Mucosa of descending colon (tissue), 3 donors: ENCODE measurements at regions not wholly inside any gene's neighbourhood (a gene's known extent, or its start where the extent isn't known, plus 50 kb on each side); places are given as distances from the start of the nearest gene placed in this dataset.
"Not testable (repeated sequence)": the region's sequence is repeated elsewhere in the genome, so short reads cannot be mapped to it uniquely, and the experiment has no call there.

ENCODE experiments used
- ATAC-seq: fragments of 200-7000 bp; cut with Tn5 transposase; one replicate; pipeline ENCODE4 v1.9.1; 2020; ENCODE audit warnings: mild to moderate bottlenecking, moderate library complexity
- DNase-seq, 3 donors: peaks; one replicate each; pipeline ENCODE4 v3.0.0-alpha.2; 2020
- H3K36me3 ChIP-seq: fragments of 200-600 bp; one replicate; pipeline ENCODE4 v1.8.0; 2021; ENCODE audit warnings: low read depth, mild to moderate bottlenecking
- H3K4me1 ChIP-seq: fragments of 200-600 bp; one replicate; pipeline ENCODE4 v1.8.0; 2021; ENCODE audit warnings: low read depth, mild to moderate bottlenecking
- H3K4me3 ChIP-seq: fragments of 200-600 bp; one replicate; pipeline ENCODE4 v1.8.0; 2021; ENCODE audit warnings: mild to moderate bottlenecking
- H3K9me3 ChIP-seq: fragments of 200-600 bp; one replicate; pipeline ENCODE4 v1.8.0; 2021; ENCODE audit warnings: mild to moderate bottlenecking
- intact Hi-C, 2 donors: fragments of 100-400 bp; cut with DNase I in 1 of 2; cut with micrococcal nuclease in 1 of 2; formaldehyde crosslinking; loops; one replicate each; pipeline versions ENCODE4 v1.11.0 to v1.11.1; 2022; cut with DNase I, micrococcal nuclease
- TF ChIP-seq, protein P1 (sequence below): fragments of 200-600 bp; IDR thresholded peaks from one replicate; pipeline ENCODE4 v1.8.0; 2022; ENCODE audit warnings: antibody characterized with exemption, mild to moderate bottlenecking
- donor health status: DM: no; HTN: no; CAD: no; lungs with moderate emphysema.
- donor health status: DM: no; HTN: no; CAD: no.
- donor health status: DM: no; HTN: yes; CAD: no.

DNA sequence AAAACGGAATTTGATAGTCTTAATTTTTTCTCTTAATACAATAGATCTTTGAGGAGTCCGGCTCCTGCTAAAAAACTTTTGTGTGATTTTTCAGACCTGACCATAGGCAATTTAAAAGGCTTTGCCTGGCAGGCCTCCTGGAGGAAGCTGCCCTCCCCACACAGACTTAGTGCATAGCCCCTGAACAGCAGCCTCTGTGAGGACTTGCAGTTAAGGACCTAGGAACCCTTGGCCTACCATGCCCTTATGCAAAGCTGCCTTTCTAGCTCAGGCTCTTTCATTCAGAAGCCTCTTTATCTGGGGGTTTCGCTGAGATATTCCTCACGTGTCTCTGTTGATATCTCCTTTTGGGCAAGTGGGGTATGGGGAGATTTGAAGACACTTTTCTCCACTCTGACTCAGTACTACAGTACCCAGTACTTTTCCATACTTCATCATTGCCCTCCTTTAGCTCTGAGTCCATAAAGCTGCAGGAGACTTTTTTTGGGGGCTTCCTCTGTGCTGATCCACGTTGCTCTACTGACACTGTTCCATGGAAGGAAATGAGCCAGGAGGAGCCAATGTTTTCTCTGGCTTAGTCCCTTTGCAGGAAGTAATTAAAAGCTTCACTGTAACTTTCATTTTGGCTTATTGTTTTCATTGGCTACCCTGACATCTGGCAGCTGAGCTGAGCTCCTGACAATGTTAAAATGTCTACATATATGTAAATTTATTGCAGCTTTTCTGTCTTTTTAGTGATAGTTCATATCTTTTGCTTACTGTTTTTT, 283.1 kb downstream of the TDRD3 start:
- Histone ChIP-seq H3K9me3 (no peaks in the 10 kb centered on the region), H3K4me3 (no peak overlapping the region), H3K4me1 (no peaks in the 10 kb centered on the region), H3K36me3 (no peaks in the 10 kb centered on the region)
- intact Hi-C loops: no loop called here
- ATAC-seq: no peak
- no peak for DNase-seq
- TF ChIP-seq, protein P1, sequence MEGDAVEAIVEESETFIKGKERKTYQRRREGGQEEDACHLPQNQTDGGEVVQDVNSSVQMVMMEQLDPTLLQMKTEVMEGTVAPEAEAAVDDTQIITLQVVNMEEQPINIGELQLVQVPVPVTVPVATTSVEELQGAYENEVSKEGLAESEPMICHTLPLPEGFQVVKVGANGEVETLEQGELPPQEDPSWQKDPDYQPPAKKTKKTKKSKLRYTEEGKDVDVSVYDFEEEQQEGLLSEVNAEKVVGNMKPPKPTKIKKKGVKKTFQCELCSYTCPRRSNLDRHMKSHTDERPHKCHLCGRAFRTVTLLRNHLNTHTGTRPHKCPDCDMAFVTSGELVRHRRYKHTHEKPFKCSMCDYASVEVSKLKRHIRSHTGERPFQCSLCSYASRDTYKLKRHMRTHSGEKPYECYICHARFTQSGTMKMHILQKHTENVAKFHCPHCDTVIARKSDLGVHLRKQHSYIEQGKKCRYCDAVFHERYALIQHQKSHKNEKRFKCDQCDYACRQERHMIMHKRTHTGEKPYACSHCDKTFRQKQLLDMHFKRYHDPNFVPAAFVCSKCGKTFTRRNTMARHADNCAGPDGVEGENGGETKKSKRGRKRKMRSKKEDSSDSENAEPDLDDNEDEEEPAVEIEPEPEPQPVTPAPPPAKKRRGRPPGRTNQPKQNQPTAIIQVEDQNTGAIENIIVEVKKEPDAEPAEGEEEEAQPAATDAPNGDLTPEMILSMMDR: no peak

DNA sequence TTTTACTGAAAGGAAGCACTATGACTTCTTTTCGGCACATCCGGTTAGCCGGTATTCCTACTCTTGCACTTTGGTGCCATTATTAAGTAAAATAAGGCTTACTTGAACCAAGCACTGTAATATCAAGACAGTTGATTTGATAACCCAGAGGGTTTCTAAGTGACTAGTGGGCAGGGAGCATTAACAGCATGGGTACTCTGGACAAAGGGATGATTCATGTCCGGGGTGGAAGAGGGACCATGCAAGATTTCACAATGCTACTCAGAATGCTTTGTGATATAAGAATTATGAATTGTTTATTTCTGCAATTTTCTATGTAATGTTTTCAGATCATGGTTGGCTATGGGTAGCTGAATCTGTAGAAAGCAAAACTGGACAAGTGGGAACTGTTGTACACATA, 282.1 kb downstream of the TDRD3 start:
- ATAC-seq (no peak), DNase-seq (no peak)
- H3K9me3 ChIP-seq: no peaks in the 10 kb centered on the region
- H3K4me3 ChIP-seq: no peak overlapping the region
- no peaks in the 10 kb centered on the region for H3K4me1 ChIP-seq
- H3K36me3 ChIP-seq: no peaks in the 10 kb centered on the region
- TF ChIP-seq, protein P1: no peak
- intact Hi-C loops: no loop called here

DNA sequence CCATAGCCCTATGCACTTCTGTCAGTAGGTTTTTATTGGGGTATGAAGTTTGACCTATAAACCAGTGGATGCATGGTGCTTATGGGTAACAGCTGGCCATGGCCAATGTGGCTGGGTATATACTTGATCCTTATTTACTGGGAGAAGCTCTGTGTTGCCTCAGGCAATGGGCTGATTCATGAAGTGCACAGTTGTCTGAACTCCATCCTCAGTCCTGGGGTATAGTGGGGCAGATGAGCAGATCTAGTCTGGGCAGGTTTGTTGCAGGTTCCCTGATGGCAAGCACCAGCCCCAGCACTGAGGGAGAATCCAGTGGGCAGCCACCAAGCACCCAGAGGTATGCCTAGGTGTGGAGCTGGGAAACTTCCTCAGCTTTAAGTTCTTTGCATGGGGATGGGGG, 274.4 kb downstream of the TDRD3 start:
- intact Hi-C loops: no loop called here

DNA sequence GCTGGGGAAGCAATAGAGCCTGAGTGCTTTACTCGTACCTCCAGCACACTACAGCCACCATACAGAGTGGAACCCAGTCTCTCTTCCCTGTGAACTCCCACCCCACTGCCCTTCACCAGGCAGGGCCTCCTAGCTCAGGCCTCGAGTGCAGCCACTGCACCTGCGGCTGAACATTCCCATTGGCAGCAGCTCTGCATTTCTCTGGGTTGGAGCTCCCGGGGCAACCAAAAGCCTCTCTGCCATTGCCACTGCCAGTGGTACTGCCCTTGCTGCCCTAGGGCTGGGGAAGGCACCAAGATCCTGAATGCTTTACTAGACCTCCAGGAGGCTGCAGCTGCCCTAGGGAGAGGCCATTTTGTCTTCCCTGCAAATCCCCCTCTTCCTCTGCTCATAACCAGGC, 266.8 kb downstream of the TDRD3 start:
- intact Hi-C loops: no loop called here
- ATAC-seq: no peak
- TF ChIP-seq, protein P1: no peak

More for the DNA sequence above, 274.4 kb downstream of the TDRD3 start:
- TF ChIP-seq, protein P1: no peak
- peaks cover 4% of the 10 kb centered on the region for H3K9me3 ChIP-seq
- no peaks in the 10 kb centered on the region for H3K4me1 ChIP-seq
- no peak overlapping the region for H3K4me3 ChIP-seq
- ATAC-seq (no peak), DNase-seq (no peak)
- no peaks in the 10 kb centered on the region for H3K36me3 ChIP-seq

DNA sequence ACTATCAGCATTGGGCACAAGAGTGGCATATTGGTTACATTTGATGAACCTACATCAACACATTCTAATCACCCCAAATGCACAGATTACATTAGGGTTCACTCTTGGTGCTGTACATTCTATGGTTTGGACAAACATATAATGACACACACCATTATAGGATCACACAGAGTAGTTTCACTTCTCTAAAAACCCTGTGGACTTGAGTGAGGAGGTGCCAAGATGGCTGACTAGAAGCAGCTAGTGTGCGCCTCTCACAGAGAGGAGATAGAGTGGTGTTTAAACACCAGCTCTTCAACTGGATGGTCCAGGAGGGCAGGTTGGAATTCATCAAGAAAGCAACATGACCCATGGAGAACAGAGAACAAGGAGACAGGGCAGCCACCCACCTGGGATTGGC, 265.6 kb downstream of the TDRD3 start:
- no peak overlapping the region for H3K4me3 ChIP-seq
- H3K36me3 ChIP-seq: no peaks in the 10 kb centered on the region
- no peaks in the 10 kb centered on the region for H3K4me1 ChIP-seq
- no peaks in the 10 kb centered on the region for H3K9me3 ChIP-seq
- DNase-seq (no peak), ATAC-seq (no peak)
- TF ChIP-seq, protein P1: no peak
- intact Hi-C loops: no loop called here

More for the DNA sequence above, 266.8 kb downstream of the TDRD3 start:
- Histone ChIP-seq H3K9me3 (no peaks in the 10 kb centered on the region), H3K4me1 (no peaks in the 10 kb centered on the region), H3K4me3 (no peak overlapping the region), H3K36me3 (no peaks in the 10 kb centered on the region)
- DNase-seq: no peak

DNA sequence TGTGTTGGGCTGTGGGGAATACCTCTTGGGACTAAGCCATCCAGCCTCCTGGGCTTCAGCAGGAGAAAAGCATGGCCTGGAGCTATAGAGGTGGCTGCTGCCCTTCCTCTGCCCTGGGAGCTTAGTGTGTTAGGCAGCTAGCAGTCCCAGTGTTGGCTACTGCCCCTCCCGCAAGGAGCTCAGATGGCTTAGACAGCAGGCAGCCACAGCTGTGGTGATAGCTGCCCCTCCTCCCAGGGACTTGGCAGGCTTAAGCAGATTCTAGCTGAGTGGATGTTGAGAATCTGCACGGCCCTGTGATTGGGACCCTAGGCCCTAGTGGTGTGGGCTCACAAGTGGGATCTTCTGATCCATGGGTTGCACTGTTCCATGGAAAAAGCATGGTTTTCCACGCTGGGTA, 264.5 kb downstream of the TDRD3 start:
- no peak for DNase-seq
- H3K4me1 ChIP-seq: no peaks in the 10 kb centered on the region
- H3K4me3 ChIP-seq: no peak overlapping the region
- TF ChIP-seq, protein P1: no peak
- no peak for ATAC-seq
- H3K36me3 ChIP-seq: no peaks in the 10 kb centered on the region
- H3K9me3 ChIP-seq: no peaks in the 10 kb centered on the region
- intact Hi-C loops: no loop called here

DNA sequence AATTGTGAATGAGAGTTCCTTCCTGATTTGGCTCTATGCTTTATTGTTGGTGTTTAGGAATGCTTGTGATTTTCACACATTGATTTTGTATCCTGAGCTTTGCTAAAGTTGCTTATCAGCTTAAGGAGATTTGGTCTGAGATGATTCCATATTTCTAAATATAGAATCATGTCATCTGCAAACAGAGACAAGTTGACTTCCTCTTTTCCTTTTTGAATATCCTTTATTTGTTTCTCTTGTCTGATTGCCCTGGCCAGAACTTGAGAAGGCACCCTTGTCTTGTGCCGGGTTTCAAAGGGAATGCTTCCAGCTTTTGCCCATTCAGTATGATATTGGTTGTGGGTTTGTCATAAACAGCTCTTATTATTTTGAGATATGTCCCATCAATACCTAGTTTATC, 260.6 kb downstream of the TDRD3 start:
- H3K36me3 ChIP-seq, H3K4me1 ChIP-seq, H3K9me3 ChIP-seq, intact Hi-C loops, H3K4me3 ChIP-seq, ATAC-seq, DNase-seq: not testable (repeated sequence)
